GM12878 (cell line): ENCODE measurements at regions not wholly inside any gene's neighbourhood (a gene's known extent, or its start where the extent isn't known, plus 50 kb on each side); places are given as distances from the start of the nearest gene placed in this dataset.

Source experiments
- ATAC-seq: fragments of 200-7000 bp; cut with Tn5 transposase; 3 replicates; pipeline ENCODE4 v1.9.1; 2020; ENCODE audit warnings: mild to moderate bottlenecking, moderate library complexity
- BruUV-seq: library from RNA; stranded (reverse); fragments of 400-500 nt; replicated peaks from 2 replicates; lab custom pipeline; 2021; lab: Mats Ljungman, UMichigan
- CTCF ChIA-PET: fragments of 300-600 bp; sonication (Branson Sonifier 250); formaldehyde crosslinking; extraction: SDS; loops from one replicate; lab custom pipeline; 2021; ENCODE audit warnings: inconsistent platforms; lab: Yijun Ruan, JAX
- POLR2A ChIA-PET: fragments of 350-600 bp; formaldehyde crosslinking; extraction: SDS; loops from one replicate; lab custom pipeline; 2021; ENCODE audit warnings: inconsistent platforms; lab: Charles Lee
- RAD21 ChIA-PET: fragments of 300-600 bp; sonication (Branson Sonifier 250); formaldehyde crosslinking; loops from one replicate; lab custom pipeline; 2023; ENCODE audit warnings: antibody characterized with exemption; ENCODE audit not compliant: unreplicated experiment; lab: Charles Lee
- SMC1A ChIA-PET: fragments of 300-600 bp; sonication (Branson Sonifier 250); formaldehyde crosslinking; loops from one replicate; lab custom pipeline; 2023; ENCODE audit not compliant: unreplicated experiment, uncharacterized antibody; lab: Charles Lee
- DNase-seq: peaks from one replicate; pipeline ENCODE4 v3.0.0-alpha.2; 2011; ENCODE audit warnings: low read depth, low spot score
- FAIRE-seq: peaks from 3 replicates; lab custom pipeline; 2011; peaks lifted over from hg19 to GRCh38; lab: Jason Lieb, UNC
- H2AFZ ChIP-seq: 2 replicates; pipeline ENCODE4 v1.6.0; 2011; ENCODE audit warnings: low read depth, low read length, control low read depth; ENCODE audit not compliant: control insufficient read depth
- H3K27ac ChIP-seq: 2 replicates; pipeline ENCODE4 v1.5.1; 2011; ENCODE audit warnings: control low read depth; ENCODE audit not compliant: control insufficient read depth, insufficient read depth
- H3K27me3 ChIP-seq, 2 experiments: replicated peaks in 1 of 2; 2 replicates each; pipeline versions ENCODE4 v1.6.0 to v1.6.1; 2011; ENCODE audit warnings: low read length in 1 of 2; ENCODE audit not compliant: control insufficient read depth in 2 of 2, insufficient read depth in 2 of 2
- H3K36me3 ChIP-seq, 2 experiments: 2 replicates each; pipeline ENCODE4 v1.5.1; 2011; ENCODE audit warnings: low read length in 1 of 2; ENCODE audit not compliant: control insufficient read depth in 2 of 2, insufficient read depth in 2 of 2
- H3K4me1 ChIP-seq: 2 replicates; pipeline ENCODE4 v1.6.1; 2011; ENCODE audit warnings: mild to moderate bottlenecking, low read length, moderate library complexity, mixed read lengths; ENCODE audit not compliant: control insufficient read depth, insufficient read depth
- H3K4me2 ChIP-seq: 2 replicates; pipeline ENCODE4 v1.6.0; 2011; ENCODE audit warnings: control low read depth; ENCODE audit not compliant: control insufficient read depth, insufficient read depth
- H3K4me3 ChIP-seq: fragments of 200-600 bp; sonication (generic); 2 replicates; pipeline ENCODE4 v1.5.1; 2016
- H3K79me2 ChIP-seq: 2 replicates; pipeline ENCODE4 v1.6.0; 2011; ENCODE audit warnings: low read length; ENCODE audit not compliant: control insufficient read depth, insufficient read depth
- H3K9ac ChIP-seq: 2 replicates; pipeline ENCODE4 v1.8.0; 2011; ENCODE audit warnings: low read length, control low read depth, mixed read lengths; ENCODE audit not compliant: control insufficient read depth, insufficient read depth
- H3K9me3 ChIP-seq: replicated peaks from 3 replicates; pipeline ENCODE4 v1.5.1; 2011; ENCODE audit warnings: mild to moderate bottlenecking, low read length; ENCODE audit not compliant: control insufficient read depth, insufficient read depth
- H4K20me1 ChIP-seq: 2 replicates; pipeline ENCODE4 v1.6.0; 2011; ENCODE audit not compliant: control insufficient read depth, insufficient read depth
- ATF7 ChIP-seq: fragments of 450-650 bp; IDR thresholded peaks from 2 replicates; pipeline ENCODE4 v1.6.1; 2016; ENCODE audit warnings: low read depth, mild to moderate bottlenecking
- BACH1 ChIP-seq: fragments of 450-650 bp; IDR thresholded peaks from 2 replicates; pipeline ENCODE4 v1.6.1; 2017; ENCODE audit warnings: mild to moderate bottlenecking, borderline replicate concordance
- CBFB ChIP-seq: IDR thresholded peaks from 2 replicates; pipeline ENCODE4 v1.6.1; 2016; ENCODE audit warnings: antibody characterized with exemption, low read depth
- CHD4 ChIP-seq: fragments of 200-600 bp; sonication (generic); IDR thresholded peaks from 2 replicates; pipeline ENCODE4 v1.6.1; 2016; ENCODE audit warnings: mild to moderate bottlenecking
- CREM ChIP-seq: IDR thresholded peaks from 2 replicates; pipeline ENCODE4 v1.6.1; 2014; ENCODE audit warnings: antibody characterized with exemption, low read depth
- GABPA ChIP-seq: IDR thresholded peaks from 2 replicates; pipeline ENCODE4 v1.6.1; 2014; ENCODE audit warnings: antibody characterized with exemption, low read depth, mild to moderate bottlenecking, inconsistent platforms
- KLF5 ChIP-seq: fragments of 450-650 bp; IDR thresholded peaks from 2 replicates; pipeline ENCODE4 v1.6.1; 2014; ENCODE audit warnings: mild to moderate bottlenecking; ENCODE audit not compliant: partially characterized antibody
- LARP7 ChIP-seq: fragments of 450-650 bp; IDR thresholded peaks from 2 replicates; pipeline ENCODE4 v1.6.1; 2017; ENCODE audit warnings: mild to moderate bottlenecking
- MTA3 ChIP-seq: IDR thresholded peaks from 2 replicates; pipeline ENCODE4 v1.6.1; 2012; ENCODE audit warnings: low read length, inconsistent platforms, borderline replicate concordance
- NFXL1 ChIP-seq: fragments of 450-650 bp; IDR thresholded peaks from 2 replicates; pipeline ENCODE4 v1.6.1; 2017; ENCODE audit warnings: antibody characterized with exemption, mild to moderate bottlenecking, borderline replicate concordance
- NRF1 ChIP-seq: conservative IDR thresholded peaks from 2 replicates; pipeline ENCODE4 v1.6.1; 2011; ENCODE audit warnings: mild to moderate bottlenecking, low read depth, low read length, improper control_type of control experiment
- RBBP5 ChIP-seq: fragments of 200-600 bp; sonication (generic); conservative IDR thresholded peaks from 2 replicates; pipeline ENCODE4 v1.6.1; 2016
- RUNX3 ChIP-seq: IDR thresholded peaks from 2 replicates; pipeline ENCODE4 v1.6.1; 2012; ENCODE audit warnings: low read length, inconsistent platforms
- SREBF1 ChIP-seq: IDR thresholded peaks from 2 replicates; pipeline ENCODE4 v1.6.1; 2012; ENCODE audit warnings: mild to moderate bottlenecking, low read length
- SREBF2 ChIP-seq: IDR thresholded peaks from 2 replicates; pipeline ENCODE4 v1.6.1; 2012; ENCODE audit warnings: mild to moderate bottlenecking, low read length
- YY1 ChIP-seq: IDR thresholded peaks from 2 replicates; pipeline ENCODE4 v1.6.1; 2011; ENCODE audit warnings: low read depth, mild to moderate bottlenecking, low read length
- ZNF622 ChIP-seq: fragments of 450-650 bp; IDR thresholded peaks from 2 replicates; pipeline ENCODE4 v1.6.1; 2017; ENCODE audit warnings: mild to moderate bottlenecking, inconsistent platforms
- WGBS: methylation state at CpG from one replicate; pipeline ENCODE4 v1.1.6; 2016; ENCODE audit warnings: low lambda C conversion rate; ENCODE audit not compliant: insufficient replicate concordance, insufficient coverage; ENCODE audit errors: missing lambda C conversion rate; 5-methylcytosine and 5-hydroxymethylcytosine counted together
- in situ Hi-C: fragments of 300-500 bp; cut with MboI; formaldehyde crosslinking; loops from 9 replicates; pipeline ENCODE4 v1.14.3; 2018; ENCODE audit warnings: mixed read lengths
- intact Hi-C: fragments of 100-400 bp; cut with micrococcal nuclease; formaldehyde crosslinking; loops from one replicate; pipeline ENCODE4 v1.14.2; 2022; ENCODE audit not compliant: unreplicated experiment
- TF ChIP-seq, protein P1 (sequence below): fragments of 150-350 bp; IDR thresholded peaks from 2 replicates; pipeline ENCODE4 v1.6.1; 2016; ENCODE audit warnings: low read depth, low read length
- TF ChIP-seq, protein P2 (sequence below): IDR thresholded peaks from 2 replicates; pipeline ENCODE4 v1.6.1; 2012; ENCODE audit warnings: mild to moderate bottlenecking, low read depth, low read length
- TF ChIP-seq, protein P3 (sequence below): IDR thresholded peaks from 2 replicates; pipeline ENCODE4 v1.6.1; 2011; ENCODE audit warnings: low read depth, mild to moderate bottlenecking, low read length, moderate library complexity, borderline replicate concordance; ENCODE audit errors: extremely low read depth

DNA sequence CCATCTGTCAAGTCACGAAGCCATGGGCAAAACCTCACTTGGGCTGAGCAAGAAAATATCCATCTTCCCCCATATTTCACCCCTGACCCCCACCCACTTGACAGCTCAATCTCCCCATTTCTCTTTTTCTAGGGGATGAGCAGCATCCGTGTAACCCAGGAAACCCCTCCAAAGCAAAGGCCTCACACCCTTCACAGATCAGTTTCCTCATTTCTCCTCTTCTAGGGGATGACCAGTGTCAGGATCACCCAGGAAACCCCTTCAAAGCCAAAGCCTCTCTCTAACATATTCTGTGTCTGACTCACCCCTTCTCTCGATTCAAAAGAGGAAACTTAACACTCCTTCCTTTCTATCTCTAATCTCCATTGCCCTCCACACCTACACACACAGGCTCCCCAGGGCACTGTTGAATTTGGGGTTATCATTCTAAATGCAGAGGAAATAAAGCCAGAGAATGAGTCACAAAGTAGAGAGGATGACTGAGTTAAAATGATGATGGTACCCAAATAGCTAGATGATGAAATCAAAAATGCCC, 439.7 kb downstream of the BUD13 start:
- ChIA-PET SMC1A (no interaction called here), CTCF (interaction anchor here (0.7 kb wide), 1 partner anchor 1785 kb away, joined by 3 read pairs; no protein-coding TSS in a partner anchor), RAD21 (no interaction called here), POLR2A (no interaction called here)
- Histone ChIP-seq H3K36me3 (no peaks in the 10 kb centered on the region), H3K27me3 (no peaks in the 10 kb centered on the region; a peak in 1 of 4 replicates), H3K9me3 (no peaks in the 10 kb centered on the region), H3K4me3 (no peak overlapping the region), H3K79me2 (no peaks in the 10 kb centered on the region), H2AFZ (no peak overlapping the region), H3K9ac (no peak overlapping the region), H3K4me1 (no peaks in the 10 kb centered on the region), H4K20me1 (no peaks in the 10 kb centered on the region), H3K27ac (no peak overlapping the region), H3K4me2 (no peak overlapping the region)
- no peak for FAIRE-seq
- no peak for DNase-seq
- TF ChIP-seq NRF1 (no peak), ATF7 (no peak), MTA3 (no peak), SREBF1 (no peak), CREM (no peak), KLF5 (no peak), YY1 (no peak), GABPA (no peak), RBBP5 (no peak), ZNF622 (no peak), LARP7 (no peak), CHD4 (no peak), RUNX3 (no peak), SREBF2 (no peak), CBFB (no peak), NFXL1 (no peak), BACH1 (no peak)
- TF ChIP-seq, protein P1, sequence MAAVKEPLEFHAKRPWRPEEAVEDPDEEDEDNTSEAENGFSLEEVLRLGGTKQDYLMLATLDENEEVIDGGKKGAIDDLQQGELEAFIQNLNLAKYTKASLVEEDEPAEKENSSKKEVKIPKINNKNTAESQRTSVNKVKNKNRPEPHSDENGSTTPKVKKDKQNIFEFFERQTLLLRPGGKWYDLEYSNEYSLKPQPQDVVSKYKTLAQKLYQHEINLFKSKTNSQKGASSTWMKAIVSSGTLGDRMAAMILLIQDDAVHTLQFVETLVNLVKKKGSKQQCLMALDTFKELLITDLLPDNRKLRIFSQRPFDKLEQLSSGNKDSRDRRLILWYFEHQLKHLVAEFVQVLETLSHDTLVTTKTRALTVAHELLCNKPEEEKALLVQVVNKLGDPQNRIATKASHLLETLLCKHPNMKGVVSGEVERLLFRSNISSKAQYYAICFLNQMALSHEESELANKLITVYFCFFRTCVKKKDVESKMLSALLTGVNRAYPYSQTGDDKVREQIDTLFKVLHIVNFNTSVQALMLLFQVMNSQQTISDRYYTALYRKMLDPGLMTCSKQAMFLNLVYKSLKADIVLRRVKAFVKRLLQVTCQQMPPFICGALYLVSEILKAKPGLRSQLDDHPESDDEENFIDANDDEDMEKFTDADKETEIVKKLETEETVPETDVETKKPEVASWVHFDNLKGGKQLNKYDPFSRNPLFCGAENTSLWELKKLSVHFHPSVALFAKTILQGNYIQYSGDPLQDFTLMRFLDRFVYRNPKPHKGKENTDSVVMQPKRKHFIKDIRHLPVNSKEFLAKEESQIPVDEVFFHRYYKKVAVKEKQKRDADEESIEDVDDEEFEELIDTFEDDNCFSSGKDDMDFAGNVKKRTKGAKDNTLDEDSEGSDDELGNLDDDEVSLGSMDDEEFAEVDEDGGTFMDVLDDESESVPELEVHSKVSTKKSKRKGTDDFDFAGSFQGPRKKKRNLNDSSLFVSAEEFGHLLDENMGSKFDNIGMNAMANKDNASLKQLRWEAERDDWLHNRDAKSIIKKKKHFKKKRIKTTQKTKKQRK, result no peak
- TF ChIP-seq, protein P2, sequence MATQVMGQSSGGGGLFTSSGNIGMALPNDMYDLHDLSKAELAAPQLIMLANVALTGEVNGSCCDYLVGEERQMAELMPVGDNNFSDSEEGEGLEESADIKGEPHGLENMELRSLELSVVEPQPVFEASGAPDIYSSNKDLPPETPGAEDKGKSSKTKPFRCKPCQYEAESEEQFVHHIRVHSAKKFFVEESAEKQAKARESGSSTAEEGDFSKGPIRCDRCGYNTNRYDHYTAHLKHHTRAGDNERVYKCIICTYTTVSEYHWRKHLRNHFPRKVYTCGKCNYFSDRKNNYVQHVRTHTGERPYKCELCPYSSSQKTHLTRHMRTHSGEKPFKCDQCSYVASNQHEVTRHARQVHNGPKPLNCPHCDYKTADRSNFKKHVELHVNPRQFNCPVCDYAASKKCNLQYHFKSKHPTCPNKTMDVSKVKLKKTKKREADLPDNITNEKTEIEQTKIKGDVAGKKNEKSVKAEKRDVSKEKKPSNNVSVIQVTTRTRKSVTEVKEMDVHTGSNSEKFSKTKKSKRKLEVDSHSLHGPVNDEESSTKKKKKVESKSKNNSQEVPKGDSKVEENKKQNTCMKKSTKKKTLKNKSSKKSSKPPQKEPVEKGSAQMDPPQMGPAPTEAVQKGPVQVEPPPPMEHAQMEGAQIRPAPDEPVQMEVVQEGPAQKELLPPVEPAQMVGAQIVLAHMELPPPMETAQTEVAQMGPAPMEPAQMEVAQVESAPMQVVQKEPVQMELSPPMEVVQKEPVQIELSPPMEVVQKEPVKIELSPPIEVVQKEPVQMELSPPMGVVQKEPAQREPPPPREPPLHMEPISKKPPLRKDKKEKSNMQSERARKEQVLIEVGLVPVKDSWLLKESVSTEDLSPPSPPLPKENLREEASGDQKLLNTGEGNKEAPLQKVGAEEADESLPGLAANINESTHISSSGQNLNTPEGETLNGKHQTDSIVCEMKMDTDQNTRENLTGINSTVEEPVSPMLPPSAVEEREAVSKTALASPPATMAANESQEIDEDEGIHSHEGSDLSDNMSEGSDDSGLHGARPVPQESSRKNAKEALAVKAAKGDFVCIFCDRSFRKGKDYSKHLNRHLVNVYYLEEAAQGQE, result no peak
- TF ChIP-seq, protein P3, sequence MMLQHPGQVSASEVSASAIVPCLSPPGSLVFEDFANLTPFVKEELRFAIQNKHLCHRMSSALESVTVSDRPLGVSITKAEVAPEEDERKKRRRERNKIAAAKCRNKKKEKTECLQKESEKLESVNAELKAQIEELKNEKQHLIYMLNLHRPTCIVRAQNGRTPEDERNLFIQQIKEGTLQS, result no peak
- intact Hi-C loops (no loop called here), in situ Hi-C loops (no loop called here)
- no TSS peak for BruUV-seq
- ATAC-seq, result no peak
- WGBS, result 13% methylated on average over 3 of the region's 3 CpGs
